Thymus (tissue), 11 donors: ENCODE measurements at regions not wholly inside any gene's neighbourhood (a gene's known extent, or its start where the extent isn't known, plus 50 kb on each side); places are given as distances from the start of the nearest gene placed in this dataset.

Experiments used
- DNase-seq, 9 donors: peaks; one replicate each; pipeline ENCODE4 v3.0.0-alpha.2; 2013; ENCODE audit warnings: low spot score in 9 of 9, low read depth in 6 of 9, missing footprints in 1 of 9
- H3K27ac ChIP-seq, 2 donors: one replicate each; pipeline ENCODE4 v1.5.1; 2013; ENCODE audit warnings: control low read depth in 1 of 2, low read depth in 1 of 2, low read length in 1 of 2, mild to moderate bottlenecking in 1 of 2, moderate library complexity in 1 of 2
- H3K27me3 ChIP-seq, 2 donors: one replicate each; pipeline ENCODE4 v1.5.1; 2013; ENCODE audit warnings: low read length in 1 of 2; ENCODE audit not compliant: control insufficient read depth in 2 of 2, insufficient read depth in 1 of 2
- H3K36me3 ChIP-seq, 2 donors: one replicate each; pipeline ENCODE4 v1.5.1; 2013; ENCODE audit warnings: low read length in 1 of 2, mild to moderate bottlenecking in 1 of 2, moderate library complexity in 1 of 2; ENCODE audit not compliant: control insufficient read depth in 2 of 2, insufficient read depth in 2 of 2
- H3K4me1 ChIP-seq, 2 donors: one replicate each; pipeline ENCODE4 v1.5.1; 2013; ENCODE audit warnings: low read length in 2 of 2; ENCODE audit not compliant: control insufficient read depth in 2 of 2, insufficient read depth in 2 of 2
- H3K4me3 ChIP-seq, 2 donors: one replicate each; pipeline ENCODE4 v1.5.1; 2013; ENCODE audit warnings: low read length in 2 of 2, control low read depth in 1 of 2, mild to moderate bottlenecking in 1 of 2
- H3K9me3 ChIP-seq, 2 donors: one replicate each; pipeline ENCODE4 v1.5.1; 2013; ENCODE audit warnings: low read length in 1 of 2, mild to moderate bottlenecking in 1 of 2; ENCODE audit not compliant: control insufficient read depth in 2 of 2, insufficient read depth in 1 of 2
- WGBS: extraction: QIAGEN DNeasy Blood & Tissue Kit; methylation state at CpG from one replicate; pipeline ENCODE4 v1.1.7; 2013; 5-methylcytosine and 5-hydroxymethylcytosine counted together
- donor health status: healthy.

DNA sequence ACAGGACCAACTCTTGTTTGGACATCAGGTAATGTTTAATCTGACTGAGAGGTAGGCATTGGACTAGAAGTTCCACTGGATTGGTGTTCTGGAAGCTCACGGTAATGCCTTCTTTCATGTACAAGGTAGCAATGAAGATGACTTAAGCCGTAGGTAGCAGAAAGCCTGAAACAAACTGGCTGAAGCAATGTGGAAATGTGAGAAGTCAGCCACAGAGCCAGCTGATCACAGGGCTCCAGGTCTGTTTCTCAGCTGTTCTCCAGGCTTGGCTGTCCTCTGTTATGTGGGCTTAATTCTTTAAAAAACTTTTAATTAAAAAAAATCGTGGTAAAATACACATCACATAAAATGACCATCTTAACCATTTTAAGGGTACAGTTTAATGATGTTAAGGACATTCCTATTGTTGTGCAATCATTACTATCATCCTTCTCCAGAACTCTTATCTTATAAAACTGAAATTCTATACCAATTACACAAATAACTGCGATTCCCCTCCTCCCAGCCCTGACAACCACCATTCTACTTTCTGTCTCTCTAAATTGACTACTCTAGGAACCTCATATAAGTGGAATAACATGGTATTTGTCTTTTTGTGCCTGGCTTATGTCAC is 101.4 kb upstream of the ZNF32 start:
- H3K4me3 ChIP-seq, result no peak overlapping the region
- H3K4me1 ChIP-seq, result no peaks in the 10 kb centered on the region
- H3K9me3 ChIP-seq, result no peaks in the 10 kb centered on the region
- 93% methylated on average over 4 of the region's 4 CpGs for WGBS
- no peaks in the 10 kb centered on the region for H3K36me3 ChIP-seq
- no peak overlapping the region for H3K27ac ChIP-seq
- no peak for DNase-seq
- H3K27me3 ChIP-seq, result no peaks in the 10 kb centered on the region

- DNase-seq, result no peak
- Histone ChIP-seq H3K27ac (no peak overlapping the region), H3K9me3 (no peaks in the 10 kb centered on the region), H3K4me1 (no peaks in the 10 kb centered on the region), H3K36me3 (no peaks in the 10 kb centered on the region), H3K27me3 (no peaks in the 10 kb centered on the region), H3K4me3 (no peak overlapping the region)
- 96% methylated on average over 13 of the region's 13 CpGs for WGBS
These were observed 100.5 kb upstream of the ZNF32 start for GRCh38 chr10:43749145-43749576.

DNA sequence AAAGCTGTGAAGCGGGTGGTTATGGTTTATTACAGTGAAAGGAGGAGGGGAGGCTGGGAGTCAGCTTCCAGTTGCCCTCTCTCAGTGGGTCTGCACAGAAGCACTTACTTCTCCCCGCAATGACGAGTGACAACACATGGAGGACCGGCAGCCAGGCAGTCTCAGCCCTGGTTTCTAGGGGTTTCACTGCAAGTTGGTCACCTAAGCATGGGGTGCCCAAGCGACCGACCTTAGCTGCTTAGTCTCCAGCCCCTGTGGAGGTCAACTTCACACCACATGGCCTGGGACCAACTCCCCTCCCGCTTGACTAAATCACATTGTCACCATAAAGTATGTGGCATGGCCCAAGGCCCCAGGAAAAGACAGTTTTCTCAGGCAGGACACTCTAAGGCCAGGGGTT is 99.9 kb upstream of the ZNF32 start:
- Histone ChIP-seq H3K4me1 (no peaks in the 10 kb centered on the region), H3K27ac (no peak overlapping the region), H3K4me3 (no peak overlapping the region), H3K9me3 (no peaks in the 10 kb centered on the region), H3K36me3 (no peaks in the 10 kb centered on the region), H3K27me3 (no peaks in the 10 kb centered on the region)
- WGBS, result 98% methylated on average over 7 of the region's 7 CpGs
- DNase-seq, result no peak

GRCh38 chr10:43746906-43747305 is 98.2 kb upstream of the ZNF32 start:
- 40% methylated on average over 1 of the region's 1 CpG for WGBS
- Histone ChIP-seq H3K36me3 (no peaks in the 10 kb centered on the region), H3K4me3 (no peak overlapping the region), H3K9me3 (no peaks in the 10 kb centered on the region), H3K27ac (no peak overlapping the region), H3K4me1 (no peaks in the 10 kb centered on the region), H3K27me3 (no peaks in the 10 kb centered on the region)
- DNase-seq, result peak in 1 of 9 donors; percentile 7

GRCh38 chr10:43739161-43739560 is 90.5 kb upstream of the ZNF32 start:
- Histone ChIP-seq H3K36me3 (no peaks in the 10 kb centered on the region), H3K27ac (no peak overlapping the region), H3K4me3 (no peak overlapping the region), H3K27me3 (no peaks in the 10 kb centered on the region), H3K4me1 (no peaks in the 10 kb centered on the region), H3K9me3 (no peaks in the 10 kb centered on the region)
- no peak for DNase-seq
- WGBS, result 93% methylated on average over 1 of the region's 1 CpG

DNA sequence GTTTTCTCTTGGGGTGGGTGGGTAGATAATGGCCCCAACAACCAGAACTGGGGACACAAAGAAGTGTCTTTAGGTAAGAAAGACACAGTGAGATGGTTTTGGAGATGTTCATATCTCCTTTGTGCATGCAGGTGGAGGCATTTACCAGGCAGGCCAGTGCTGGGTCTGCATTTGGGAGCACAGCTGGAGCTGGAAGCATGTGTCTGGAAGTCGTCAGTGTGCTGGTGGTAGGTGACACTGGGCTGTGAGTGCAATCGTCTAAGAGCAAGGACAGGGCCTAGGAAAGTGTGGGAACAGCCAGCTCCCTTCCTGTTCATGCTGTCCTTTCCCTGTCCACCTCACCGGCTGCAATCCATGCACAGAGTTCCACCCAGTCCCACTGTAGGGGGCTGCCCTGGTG is 88.3 kb upstream of the ZNF32 start:
- WGBS, result 91% methylated on average over 3 of the region's 3 CpGs
- H3K27ac ChIP-seq, result no peak overlapping the region
- no peaks in the 10 kb centered on the region for H3K27me3 ChIP-seq
- no peaks in the 10 kb centered on the region for H3K9me3 ChIP-seq
- DNase-seq, result no peak
- no peak overlapping the region for H3K4me3 ChIP-seq
- no peaks in the 10 kb centered on the region for H3K4me1 ChIP-seq
- H3K36me3 ChIP-seq, result no peaks in the 10 kb centered on the region

GRCh38 chr10:43735907-43736306 is 87.2 kb upstream of the ZNF32 start:
- no peaks in the 10 kb centered on the region for H3K4me1 ChIP-seq
- H3K36me3 ChIP-seq, result no peaks in the 10 kb centered on the region
- 87% methylated on average over 2 of the region's 2 CpGs for WGBS
- H3K27ac ChIP-seq, result no peak overlapping the region
- no peak overlapping the region for H3K4me3 ChIP-seq
- DNase-seq, result no peak
- H3K27me3 ChIP-seq, result no peaks in the 10 kb centered on the region
- no peaks in the 10 kb centered on the region for H3K9me3 ChIP-seq

DNA sequence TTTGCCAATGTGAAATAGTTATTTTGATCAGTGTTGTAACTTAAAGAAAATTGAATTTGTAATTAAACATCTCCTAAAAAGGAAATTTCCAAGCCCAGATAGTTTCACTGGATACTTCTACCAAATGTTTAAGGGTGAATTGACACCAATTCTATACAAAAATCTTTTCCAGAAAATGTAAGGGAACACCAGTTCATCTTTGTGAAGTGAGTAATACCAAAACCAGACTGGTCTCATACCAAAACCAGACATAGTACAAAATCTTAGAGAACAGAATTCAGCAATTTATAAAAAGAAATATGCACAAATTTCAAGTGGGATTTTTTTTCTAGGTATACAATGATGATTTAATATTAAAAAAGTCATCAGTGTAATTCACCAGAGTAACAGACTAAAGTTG is 86.0 kb upstream of the ZNF32 start:
- no peak overlapping the region for H3K27ac ChIP-seq
- DNase-seq, result no peak
- H3K36me3 ChIP-seq, result no peaks in the 10 kb centered on the region
- no peaks in the 10 kb centered on the region for H3K4me1 ChIP-seq
- H3K4me3 ChIP-seq, result no peak overlapping the region
- no peaks in the 10 kb centered on the region for H3K27me3 ChIP-seq
- peaks cover 0 to 4% of the 10 kb centered on the region in 2 donors for H3K9me3 ChIP-seq

- Histone ChIP-seq H3K27ac (no peak overlapping the region), H3K9me3 (peaks cover 2 to 20% of the 10 kb centered on the region in 2 donors)
These were observed 82.8 kb upstream of the ZNF32 start for GRCh38 chr10:43731486-43731885.

GRCh38 chr10:43728425-43728824 is 79.7 kb upstream of the ZNF32 start:
- Histone ChIP-seq H3K36me3 (no peaks in the 10 kb centered on the region), H3K9me3 (peaks cover 2 to 20% of the 10 kb centered on the region in 2 donors), H3K27me3 (no peaks in the 10 kb centered on the region), H3K4me3 (no peak overlapping the region), H3K4me1 (no peaks in the 10 kb centered on the region), H3K27ac (no peak overlapping the region)
- 81% methylated on average over 26 of the region's 26 CpGs for WGBS
- DNase-seq, result no peak

More at GRCh38 chr10:43731486-43731885, 82.8 kb upstream of the ZNF32 start:
- Histone ChIP-seq H3K27me3 (no peaks in the 10 kb centered on the region), H3K36me3 (no peaks in the 10 kb centered on the region), H3K4me1 (no peaks in the 10 kb centered on the region), H3K4me3 (no peak overlapping the region)
- DNase-seq, result no peak
- WGBS, result 35% methylated on average over 3 of the region's 3 CpGs
